HUES6 (cell line): ENCODE measurements at regions not wholly inside any gene's neighbourhood (a gene's known extent, or its start where the extent isn't known, plus 50 kb on each side); places are given as distances from the start of the nearest gene placed in this dataset.

ENCODE experiments used
- H3K27ac ChIP-seq: 2 replicates; pipeline ENCODE4 v1.7.0; 2013; ENCODE audit warnings: low read depth, mild to moderate bottlenecking, low read length, inconsistent platforms
- H3K27me3 ChIP-seq: 2 replicates; pipeline ENCODE4 v1.6.1; 2013; ENCODE audit warnings: low read length; ENCODE audit not compliant: control insufficient read depth, insufficient read depth
- H3K36me3 ChIP-seq: 2 replicates; pipeline ENCODE4 v1.6.1; 2013; ENCODE audit warnings: low read length; ENCODE audit not compliant: control insufficient read depth, insufficient read depth
- H3K4me1 ChIP-seq: 2 replicates; pipeline ENCODE4 v1.6.1; 2013; ENCODE audit warnings: low read length; ENCODE audit not compliant: control insufficient read depth, insufficient read depth
- H3K4me3 ChIP-seq: 2 replicates; pipeline ENCODE4 v1.5.1; 2013; ENCODE audit warnings: low read depth, low read length
- H3K9ac ChIP-seq: one replicate; pipeline ENCODE4 v1.6.1; 2013; ENCODE audit warnings: mild to moderate bottlenecking, low read length
- H3K9me3 ChIP-seq: 2 replicates; pipeline ENCODE4 v1.6.1; 2013; ENCODE audit warnings: low read depth, low read length; ENCODE audit not compliant: control insufficient read depth, insufficient read depth

GRCh38 chr2:65744477-65745200 lies 312.2 kb upstream of the SPRED2 start:
- Histone ChIP-seq H3K4me1 (peaks cover 7% of the 10 kb centered on the region; the same call in 1 of the 2 replicates), H3K9ac (no peak overlapping the region), H3K4me3 (no peak overlapping the region), H3K27me3 (no peaks in the 10 kb centered on the region), H3K9me3 (no peaks in the 10 kb centered on the region), H3K27ac (no peak overlapping the region), H3K36me3 (no peaks in the 10 kb centered on the region)

GRCh38 chr2:65742977-65743376 lies 310.6 kb upstream of the SPRED2 start:
- H3K27ac ChIP-seq, result no peak overlapping the region
- H3K9me3 ChIP-seq, result no peaks in the 10 kb centered on the region
- no peak overlapping the region for H3K4me3 ChIP-seq
- H3K4me1 ChIP-seq, result peaks cover 7% of the 10 kb centered on the region; the same call in 1 of the 2 replicates
- no peak overlapping the region for H3K9ac ChIP-seq
- H3K27me3 ChIP-seq, result no peaks in the 10 kb centered on the region
- H3K36me3 ChIP-seq, result no peaks in the 10 kb centered on the region

DNA sequence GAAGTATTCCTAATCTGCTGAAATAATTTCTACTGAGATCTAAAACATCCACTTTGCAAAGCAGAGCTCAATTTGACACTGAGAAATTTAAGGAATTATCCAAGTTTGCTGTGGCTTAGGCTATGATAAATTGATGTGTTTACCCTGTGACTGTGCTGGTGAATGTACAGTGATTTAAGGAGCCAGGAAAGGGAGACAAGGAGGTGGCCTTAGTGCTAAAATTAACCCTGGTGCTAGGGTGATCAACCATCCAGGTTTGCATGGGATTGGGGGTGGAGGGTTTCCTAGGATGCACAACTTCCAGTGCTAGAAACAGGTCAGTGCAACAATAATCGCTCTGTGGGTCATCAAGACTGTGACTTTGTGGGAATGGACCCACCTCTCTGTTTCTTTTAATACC lies 307.5 kb upstream of the SPRED2 start:
- Histone ChIP-seq H3K4me1 (no peaks in the 10 kb centered on the region), H3K9me3 (no peaks in the 10 kb centered on the region)

GRCh38 chr2:65737452-65738011 lies 305.1 kb upstream of the SPRED2 start:
- Histone ChIP-seq H3K27ac (no peak overlapping the region), H3K36me3 (no peaks in the 10 kb centered on the region), H3K9ac (no peak overlapping the region), H3K27me3 (no peaks in the 10 kb centered on the region), H3K9me3 (no peaks in the 10 kb centered on the region), H3K4me3 (no peak overlapping the region), H3K4me1 (no peaks in the 10 kb centered on the region)

More for the DNA sequence above, 307.5 kb upstream of the SPRED2 start:
- H3K27me3 ChIP-seq, result no peaks in the 10 kb centered on the region
- no peak overlapping the region for H3K9ac ChIP-seq
- H3K4me3 ChIP-seq, result no peak overlapping the region
- H3K36me3 ChIP-seq, result no peaks in the 10 kb centered on the region
- H3K27ac ChIP-seq, result no peak overlapping the region

- Histone ChIP-seq H3K9ac (no peak overlapping the region), H3K4me3 (no peak overlapping the region), H3K4me1 (no peaks in the 10 kb centered on the region; the same call in 1 of the 2 replicates), H3K27ac (no peak overlapping the region), H3K9me3 (no peaks in the 10 kb centered on the region), H3K27me3 (no peaks in the 10 kb centered on the region), H3K36me3 (no peaks in the 10 kb centered on the region)
These were observed 299.1 kb upstream of the SPRED2 start for GRCh38 chr2:65731476-65731875.

GRCh38 chr2:65730186-65730585 lies 297.8 kb upstream of the SPRED2 start:
- no peak overlapping the region for H3K4me3 ChIP-seq
- H3K4me1 ChIP-seq, result peaks cover 1% of the 10 kb centered on the region; the same call in 1 of the 2 replicates
- no peak overlapping the region for H3K27ac ChIP-seq
- H3K36me3 ChIP-seq, result no peaks in the 10 kb centered on the region
- H3K27me3 ChIP-seq, result no peaks in the 10 kb centered on the region
- H3K9me3 ChIP-seq, result no peaks in the 10 kb centered on the region
- no peak overlapping the region for H3K9ac ChIP-seq

DNA sequence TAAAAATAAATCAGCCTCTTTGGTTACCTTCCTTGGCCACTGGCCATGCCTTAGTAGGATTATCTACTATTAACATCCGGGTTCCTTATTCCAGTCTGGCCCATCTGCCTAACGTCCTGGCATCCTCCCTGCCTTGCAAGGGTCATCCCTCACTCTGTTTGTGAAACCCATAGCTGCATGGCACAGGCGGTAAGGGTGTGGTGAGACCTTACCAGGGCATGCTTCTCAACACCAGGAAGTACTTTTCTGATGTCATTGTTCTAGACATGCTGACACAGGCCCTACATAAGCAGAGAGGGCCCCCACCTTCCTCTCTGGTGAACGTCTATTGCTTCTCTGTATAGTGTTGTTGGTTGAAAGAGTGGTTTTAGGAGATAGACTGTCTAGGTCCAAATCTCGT lies 296.8 kb upstream of the SPRED2 start:
- Histone ChIP-seq H3K9me3 (no peaks in the 10 kb centered on the region), H3K4me1 (peaks cover 7% of the 10 kb centered on the region; the same call in 1 of the 2 replicates), H3K27ac (no peak overlapping the region), H3K36me3 (no peaks in the 10 kb centered on the region), H3K9ac (no peak overlapping the region), H3K27me3 (no peaks in the 10 kb centered on the region), H3K4me3 (no peak overlapping the region)

DNA sequence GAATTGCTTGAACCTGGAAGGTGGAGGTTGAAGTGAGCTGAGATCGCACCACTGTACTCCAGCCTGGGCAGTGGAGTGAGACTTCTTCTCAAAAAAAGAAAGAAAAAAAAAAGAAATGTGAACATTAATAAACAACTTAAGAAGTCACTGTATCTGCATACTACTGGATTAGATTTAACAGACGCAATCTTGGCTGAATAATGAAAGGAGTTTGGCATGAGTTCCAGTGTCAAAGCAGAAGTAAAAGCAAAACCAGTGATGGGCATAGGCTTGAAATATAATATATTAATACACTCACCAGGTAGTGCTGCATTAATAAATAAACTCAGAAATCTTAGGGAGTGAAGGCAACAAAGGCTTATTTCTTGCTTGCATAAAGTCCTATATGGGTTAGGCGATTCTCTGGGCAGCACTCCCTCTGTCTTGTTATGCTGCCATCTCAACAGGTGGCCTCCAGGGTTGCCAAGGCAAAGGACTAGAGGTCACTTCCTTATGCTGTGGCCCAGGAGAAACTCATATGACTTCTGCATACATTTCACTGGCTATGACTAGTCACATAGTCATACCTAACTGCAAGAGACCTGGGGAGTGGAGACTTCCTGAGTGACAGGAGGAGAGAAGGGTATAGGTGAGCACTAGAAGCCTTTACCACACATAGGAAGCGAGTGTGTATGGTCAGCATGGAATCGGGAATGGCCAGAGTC lies 296.2 kb upstream of the SPRED2 start:
- no peak overlapping the region for H3K27ac ChIP-seq
- H3K4me1 ChIP-seq, result peaks cover 7% of the 10 kb centered on the region; the same call in 1 of the 2 replicates
- H3K9me3 ChIP-seq, result no peaks in the 10 kb centered on the region
- H3K36me3 ChIP-seq, result no peaks in the 10 kb centered on the region
- H3K4me3 ChIP-seq, result no peak overlapping the region
- H3K27me3 ChIP-seq, result no peaks in the 10 kb centered on the region
- no peak overlapping the region for H3K9ac ChIP-seq

GRCh38 chr2:65727816-65728215 lies 295.4 kb upstream of the SPRED2 start:
- Histone ChIP-seq H3K9me3 (no peaks in the 10 kb centered on the region), H3K9ac (no peak overlapping the region), H3K36me3 (no peaks in the 10 kb centered on the region), H3K4me3 (no peak overlapping the region), H3K27me3 (no peaks in the 10 kb centered on the region), H3K4me1 (peaks cover 7% of the 10 kb centered on the region; the same call in 1 of the 2 replicates), H3K27ac (no peak overlapping the region)

- Histone ChIP-seq H3K27me3 (no peaks in the 10 kb centered on the region), H3K4me1 (peaks cover 7% of the 10 kb centered on the region; the same call in 1 of the 2 replicates), H3K4me3 (no peak overlapping the region)
These were observed 295.0 kb upstream of the SPRED2 start for GRCh38 chr2:65727381-65727780.

GRCh38 chr2:65724752-65725151 lies 292.4 kb upstream of the SPRED2 start:
- Histone ChIP-seq H3K4me1 (peaks cover 7% of the 10 kb centered on the region; the same call in 1 of the 2 replicates), H3K9me3 (no peaks in the 10 kb centered on the region), H3K9ac (no peak overlapping the region), H3K4me3 (no peak overlapping the region), H3K27ac (no peak overlapping the region), H3K36me3 (no peaks in the 10 kb centered on the region), H3K27me3 (no peaks in the 10 kb centered on the region)

More at GRCh38 chr2:65727381-65727780, 295.0 kb upstream of the SPRED2 start:
- Histone ChIP-seq H3K9me3 (no peaks in the 10 kb centered on the region), H3K9ac (no peak overlapping the region), H3K27ac (no peak overlapping the region), H3K36me3 (no peaks in the 10 kb centered on the region)
